ENCODE measurements at regions not wholly inside any gene's neighbourhood (a gene's known extent, or its start where the extent isn't known, plus 50 kb on each side); places are given as distances from the start of the nearest gene placed in this dataset.
"Not testable (repeated sequence)": the region's sequence is repeated elsewhere in the genome, so short reads cannot be mapped to it uniquely, and the experiment has no call there.

DNA sequence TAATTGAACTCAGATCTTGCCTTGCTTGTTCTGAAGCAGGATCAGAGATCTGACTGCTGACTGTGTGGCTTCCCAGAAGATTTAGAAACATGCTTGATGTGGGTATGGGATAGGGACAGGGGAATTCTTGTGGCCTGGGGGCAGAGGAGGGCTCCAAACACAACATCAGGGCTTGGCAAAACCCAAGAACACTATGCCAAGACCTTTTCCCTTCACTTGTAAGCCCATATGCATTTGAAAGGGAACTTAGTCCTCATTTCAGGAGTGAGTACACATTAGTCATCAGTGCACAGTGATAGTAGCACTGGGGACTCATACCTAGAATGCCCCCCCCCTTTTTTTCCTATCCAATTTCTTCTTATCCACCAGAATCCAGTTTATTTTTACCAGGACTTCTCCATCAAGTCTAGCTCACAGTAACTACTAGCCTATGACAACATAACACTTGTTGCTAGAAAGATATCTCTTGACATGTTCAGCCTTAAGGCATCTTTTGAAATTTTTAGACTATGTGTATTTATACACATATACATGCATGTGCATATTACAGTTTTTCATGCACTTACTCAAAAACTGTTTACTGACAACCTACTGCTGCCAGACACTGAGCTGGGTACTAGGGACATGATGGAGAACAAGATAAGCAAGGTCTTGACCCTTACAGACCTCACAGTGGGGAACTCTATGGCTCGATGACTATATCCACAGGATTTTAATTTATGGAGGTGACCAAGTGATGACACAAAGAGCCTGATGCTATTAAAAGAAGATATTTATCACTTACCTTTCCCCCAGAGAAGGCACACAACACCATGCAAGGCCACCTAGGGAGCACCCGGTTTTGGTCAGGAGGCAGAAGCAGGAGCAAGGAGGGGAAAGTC lies 158.3 kb upstream of the MAP3K1 start:
- no peak for DNase-seq

DNA sequence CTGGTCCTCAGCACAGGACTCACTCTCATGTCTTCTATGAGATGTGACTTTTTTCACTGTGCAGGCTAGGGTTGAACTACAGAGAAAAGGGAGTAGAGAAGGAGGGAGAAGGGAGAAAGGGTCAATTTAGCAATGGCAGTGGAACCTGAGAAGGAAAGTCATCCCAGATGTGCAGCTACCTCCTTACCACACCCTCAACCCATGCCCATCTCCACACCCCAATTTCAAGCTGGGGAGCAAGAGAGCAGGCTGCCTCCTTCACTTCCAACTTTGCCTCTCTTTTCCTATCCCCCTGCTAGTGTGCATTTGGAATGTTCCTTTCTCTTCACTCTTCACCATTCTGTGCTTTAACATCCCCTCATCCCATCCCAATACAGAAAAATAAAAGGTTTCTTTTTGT lies 163.5 kb upstream of the MAP3K1 start:
- DNase-seq: no peak

DNA sequence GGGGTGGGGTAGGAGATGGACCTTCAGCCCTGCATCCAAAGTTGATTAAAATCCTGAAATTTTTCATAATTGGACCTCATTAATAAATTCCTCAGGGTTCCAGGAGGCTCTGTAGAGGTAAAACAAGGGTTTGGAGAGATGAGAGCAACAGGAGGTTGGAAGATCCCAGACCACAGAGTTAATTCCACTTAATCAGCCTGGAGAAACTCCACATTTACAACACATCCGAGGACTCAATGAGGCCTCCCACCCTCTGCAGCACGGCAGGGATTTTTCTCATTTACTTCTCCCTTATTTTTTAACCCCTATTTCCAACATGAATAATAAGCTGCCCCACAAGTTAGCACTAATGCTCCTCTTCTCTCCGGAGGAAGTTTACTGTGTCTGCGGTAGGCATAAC lies 165.0 kb upstream of the MAP3K1 start:
- DNase-seq: no peak

- DNase-seq: no peak
Observed at GRCh38 chr5:56649569-56649968, 165.8 kb upstream of the MAP3K1 start.

DNA sequence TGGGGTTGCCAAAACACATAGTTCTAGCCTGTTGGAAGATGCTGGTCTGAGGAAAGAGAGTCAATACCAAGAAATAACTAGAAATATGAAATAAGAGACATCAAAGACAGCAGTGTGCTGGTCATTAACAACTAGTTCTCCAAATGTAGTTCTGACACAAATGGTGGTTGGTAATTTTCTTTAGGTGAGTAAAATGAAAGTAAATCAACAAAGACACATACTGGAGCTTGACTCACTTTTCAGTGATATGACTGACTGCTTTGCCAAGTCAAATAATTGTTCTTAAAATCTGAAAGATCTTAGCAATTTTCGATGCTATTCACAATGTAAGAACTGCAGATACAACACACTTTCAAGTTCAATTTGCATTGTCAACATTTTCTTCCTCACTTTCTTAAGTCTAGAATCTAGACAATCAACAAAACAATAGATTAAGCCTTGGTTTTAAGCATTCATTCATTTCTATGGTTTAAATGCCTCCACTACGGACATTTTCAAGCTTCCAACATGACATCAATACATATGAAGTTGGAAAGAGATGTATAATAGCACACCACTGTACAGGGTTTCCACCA lies 166.8 kb upstream of the MAP3K1 start:
- DNase-seq: no peak

DNA sequence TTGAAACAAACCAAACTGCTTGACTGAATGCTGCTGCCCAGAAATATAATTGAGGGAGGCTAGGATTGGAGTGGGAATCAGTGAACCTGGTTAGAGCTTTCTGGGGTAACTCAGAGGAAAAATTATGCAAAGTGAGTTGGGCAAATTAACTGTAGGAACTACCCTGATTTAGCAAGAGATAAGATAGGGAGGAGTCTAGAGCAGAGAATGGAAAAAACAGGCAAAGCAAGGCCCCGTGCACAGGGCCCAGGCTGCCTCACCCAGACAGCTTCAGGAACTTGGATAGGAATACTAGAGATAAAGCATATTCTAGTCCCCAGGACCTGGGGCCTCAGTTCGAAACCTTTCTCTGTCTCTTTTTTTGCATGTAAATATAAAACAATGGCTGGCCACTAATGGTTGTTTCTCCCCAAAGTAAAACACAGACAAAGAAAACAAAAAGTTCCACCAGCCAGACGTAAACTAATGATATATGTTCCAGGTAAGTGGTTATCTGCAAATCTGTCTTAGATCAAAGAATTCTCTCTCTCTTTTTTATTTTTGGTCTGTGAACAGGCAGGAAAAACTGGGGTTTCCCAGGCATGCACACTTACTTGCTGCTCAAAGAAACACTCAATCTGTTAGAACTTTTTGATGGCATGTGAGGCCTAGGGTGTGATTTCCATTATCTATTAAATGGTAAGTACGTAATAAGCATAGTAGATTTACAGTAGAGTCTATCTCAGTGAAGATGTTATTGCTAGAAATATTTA lies 168.1 kb upstream of the MAP3K1 start:
- DNase-seq: no peak

GRCh38 chr5:56641635-56642260 lies 173.6 kb upstream of the MAP3K1 start:
- no peak for DNase-seq

- no peak for DNase-seq
Observed at GRCh38 chr5:56640763-56641406, 174.5 kb upstream of the MAP3K1 start.

GRCh38 chr5:56639476-56639875 lies 175.9 kb upstream of the MAP3K1 start:
- DNase-seq: no peak

GRCh38 chr5:56638768-56639238 lies 176.5 kb upstream of the MAP3K1 start:
- no peak for DNase-seq

GRCh38 chr5:56638061-56638621 lies 177.2 kb upstream of the MAP3K1 start:
- DNase-seq: no peak

DNA sequence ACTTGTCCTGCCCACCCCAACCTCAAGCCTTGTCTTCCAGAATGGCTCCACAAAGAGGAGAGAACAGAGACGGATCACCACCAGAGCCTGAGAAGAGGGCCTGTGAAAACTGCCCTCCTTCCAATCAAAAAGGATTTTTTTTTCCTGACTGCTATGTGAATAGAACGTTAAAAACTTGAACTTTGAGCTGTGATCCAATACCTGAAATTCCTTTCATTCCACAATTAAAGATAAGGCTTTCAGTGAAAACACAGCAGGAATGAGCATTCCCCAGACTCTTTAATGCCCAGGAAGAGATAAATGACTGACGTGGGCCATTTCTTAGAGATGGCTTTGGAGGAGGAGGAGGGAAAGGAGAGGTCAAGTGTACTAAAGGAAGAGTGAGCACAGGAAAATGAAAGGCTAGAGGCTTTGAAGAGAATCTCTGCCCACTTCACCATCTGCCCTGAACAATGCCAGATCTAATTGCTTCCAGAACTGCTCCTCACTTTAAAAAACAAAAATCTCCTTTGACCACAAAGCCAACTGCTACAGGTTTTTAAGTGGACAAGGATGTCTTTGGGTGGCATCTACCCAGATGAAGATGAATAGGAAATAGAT lies 177.9 kb upstream of the MAP3K1 start:
- no peak for DNase-seq

GRCh38 chr5:56633950-56634349 lies 181.4 kb upstream of the MAP3K1 start:
- DNase-seq: no peak

DNA sequence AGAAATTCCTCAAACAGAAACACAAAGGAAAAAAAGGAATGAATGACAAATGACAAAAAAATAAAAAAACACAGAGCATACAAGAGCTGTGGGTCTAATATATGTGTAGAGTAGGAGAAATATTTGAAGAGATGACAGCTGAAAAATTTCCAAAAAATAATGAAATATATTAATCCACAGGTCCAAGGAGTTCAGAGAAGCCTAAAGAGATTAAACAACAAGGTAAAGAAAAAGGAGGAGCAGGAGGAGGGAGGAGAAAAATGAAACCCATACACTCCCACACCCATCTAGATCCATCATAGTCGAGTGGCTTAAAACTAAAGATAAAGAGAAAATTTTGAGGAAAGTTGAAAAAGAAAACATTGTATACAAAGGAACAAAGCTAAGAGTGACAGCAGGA lies 182.4 kb upstream of the MAP3K1 start:
- no peak for DNase-seq

DNA sequence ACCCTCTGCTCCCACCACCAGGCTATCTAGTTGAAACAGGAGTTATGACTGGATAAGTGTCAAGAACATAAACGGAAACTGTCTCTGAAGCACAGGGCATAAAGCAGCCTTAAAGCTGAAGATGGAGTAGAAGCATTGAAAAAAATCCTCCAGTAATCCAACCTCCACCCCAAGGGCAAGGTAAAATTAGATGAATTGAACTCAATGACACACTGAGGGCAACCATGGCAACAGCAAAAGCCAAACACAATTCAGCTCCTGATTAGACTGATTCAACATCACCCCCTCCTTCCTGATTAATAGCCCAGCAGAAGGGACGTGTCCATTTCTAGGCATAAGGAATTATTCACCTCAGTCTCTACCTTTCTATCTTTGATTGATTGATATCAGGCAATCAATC lies 183.2 kb upstream of the MAP3K1 start:
- no peak for DNase-seq

DNA sequence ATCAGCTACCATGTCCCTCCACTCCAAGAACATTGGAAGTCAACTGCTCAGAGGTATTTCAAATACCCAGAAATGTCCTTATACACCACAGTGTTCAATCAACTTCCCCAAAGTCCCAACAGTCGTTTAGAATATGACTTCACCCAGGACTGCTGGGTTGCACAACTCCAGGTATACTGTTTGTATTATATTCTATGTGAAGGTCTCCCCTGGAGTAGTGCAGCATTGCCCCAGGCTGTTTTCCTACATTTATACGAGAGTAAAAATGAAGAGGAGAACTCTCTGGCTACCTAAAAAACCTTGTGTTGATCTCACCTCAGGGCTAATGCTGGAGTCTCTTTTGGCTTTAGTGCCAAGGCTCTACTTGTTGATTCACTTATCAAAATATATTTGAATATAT lies 183.6 kb upstream of the MAP3K1 start:
- DNase-seq: no peak

DNA sequence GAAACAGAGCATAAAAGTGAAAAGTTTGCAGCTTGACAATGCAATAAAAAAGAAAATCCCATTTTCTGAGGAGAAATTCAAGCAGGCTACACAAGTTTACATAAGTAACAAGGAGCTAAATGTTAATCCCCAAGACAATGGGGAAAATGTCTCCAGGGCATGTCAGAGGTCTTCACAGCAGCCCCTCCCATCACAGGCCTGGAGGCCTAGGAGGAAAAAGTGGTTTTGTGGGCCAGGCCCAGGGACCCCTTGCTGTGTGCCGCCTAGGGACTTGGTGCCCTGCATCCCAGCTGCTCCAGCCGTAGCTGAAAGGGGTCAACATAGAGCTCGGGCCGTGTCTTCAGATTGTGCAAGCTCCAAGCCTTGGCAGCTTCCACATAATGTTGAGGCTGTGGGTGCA lies 186.7 kb upstream of the MAP3K1 start:
- not testable (repeated sequence) for DNase-seq

DNA sequence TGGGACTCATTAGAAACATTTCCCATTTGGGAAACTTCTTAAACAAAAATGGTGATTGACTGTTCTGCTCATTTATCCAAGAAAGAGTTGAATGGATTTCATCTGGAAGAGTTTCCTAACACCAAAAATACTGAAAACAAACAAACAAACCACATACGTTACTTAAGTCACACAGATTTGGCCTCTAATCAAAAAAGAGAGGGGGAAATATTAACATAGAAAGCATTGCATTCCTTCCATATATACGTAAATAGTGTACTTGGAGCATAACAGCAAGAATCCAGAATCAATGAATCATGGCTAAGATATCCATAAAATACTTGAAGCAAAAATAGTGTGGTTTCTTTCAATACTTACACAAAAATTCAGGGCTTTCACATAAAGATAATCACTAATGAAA lies 189.8 kb upstream of the MAP3K1 start:
- no peak for DNase-seq

- no peak for DNase-seq
Observed at GRCh38 chr5:56624751-56625150, 190.6 kb upstream of the MAP3K1 start.

DNA sequence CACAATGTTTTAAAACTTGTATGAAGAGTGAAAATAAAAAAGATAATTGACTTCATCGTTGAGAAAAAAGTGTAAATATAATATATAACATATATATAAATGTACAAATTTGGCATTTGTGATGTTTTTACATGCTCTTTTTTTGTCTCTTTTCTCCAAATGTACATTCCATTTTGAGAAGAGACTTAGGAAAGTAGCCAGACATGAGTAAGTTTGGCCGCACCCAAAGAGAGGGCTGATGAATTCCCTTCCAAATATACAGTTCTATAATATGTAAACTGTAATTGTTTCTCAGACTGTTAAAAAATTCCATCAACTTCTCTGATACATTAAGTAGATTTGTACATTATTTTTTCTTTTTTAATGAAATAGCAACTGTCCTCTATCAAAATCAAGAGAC lies 193.2 kb upstream of the MAP3K1 start:
- no peak for DNase-seq

- no peak for DNase-seq
Observed at GRCh38 chr5:56620903-56621677, 194.3 kb upstream of the MAP3K1 start.

Data from stimulated activated CD4-positive, alpha-beta T cell treated with anti-CD3 and anti-CD28 coated beads, Interleukin-2, amount 100 ng/mL, for 48 hours (primary cell).